PC-9 (cell line): ENCODE measurements at regions not wholly inside any gene's neighbourhood (a gene's known extent, or its start where the extent isn't known, plus 50 kb on each side); places are given as distances from the start of the nearest gene placed in this dataset.
"Not testable (repeated sequence)": the region's sequence is repeated elsewhere in the genome, so short reads cannot be mapped to it uniquely, and the experiment has no call there.

Source experiments
- EZH2 ChIP-seq: fragments of 200-600 bp; sonication (generic); IDR thresholded peaks from 2 replicates; pipeline ENCODE4 v1.8.0; 2017; ENCODE audit warnings: antibody characterized with exemption, low read depth
- TF ChIP-seq, protein P1 (sequence below): fragments of 200-600 bp; sonication (generic); conservative IDR thresholded peaks from 2 replicates; pipeline ENCODE4 v1.6.1; 2017; ENCODE audit warnings: mixed run types, antibody characterized with exemption, mild to moderate bottlenecking, moderate library complexity

DNA sequence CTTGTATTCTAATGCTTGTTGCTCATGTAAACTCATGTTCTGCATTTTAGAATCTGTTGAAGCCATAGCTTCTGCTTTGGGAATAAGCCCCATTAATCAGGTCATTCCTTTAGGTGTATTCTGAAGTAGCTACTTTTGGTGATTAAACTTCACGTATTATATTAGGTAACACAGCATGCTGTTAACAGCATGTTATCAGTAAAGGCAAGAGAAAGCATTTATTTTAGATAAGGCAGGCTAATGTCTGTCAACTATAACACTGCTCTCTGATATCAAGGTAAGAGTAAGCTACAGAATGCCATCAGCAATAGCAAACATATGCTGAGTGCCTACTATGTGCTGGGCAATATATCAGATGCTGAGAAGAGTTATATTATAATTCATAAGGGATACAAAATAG lies 726.4 kb downstream of the TTLL7 start:
- TF ChIP-seq, protein P1, sequence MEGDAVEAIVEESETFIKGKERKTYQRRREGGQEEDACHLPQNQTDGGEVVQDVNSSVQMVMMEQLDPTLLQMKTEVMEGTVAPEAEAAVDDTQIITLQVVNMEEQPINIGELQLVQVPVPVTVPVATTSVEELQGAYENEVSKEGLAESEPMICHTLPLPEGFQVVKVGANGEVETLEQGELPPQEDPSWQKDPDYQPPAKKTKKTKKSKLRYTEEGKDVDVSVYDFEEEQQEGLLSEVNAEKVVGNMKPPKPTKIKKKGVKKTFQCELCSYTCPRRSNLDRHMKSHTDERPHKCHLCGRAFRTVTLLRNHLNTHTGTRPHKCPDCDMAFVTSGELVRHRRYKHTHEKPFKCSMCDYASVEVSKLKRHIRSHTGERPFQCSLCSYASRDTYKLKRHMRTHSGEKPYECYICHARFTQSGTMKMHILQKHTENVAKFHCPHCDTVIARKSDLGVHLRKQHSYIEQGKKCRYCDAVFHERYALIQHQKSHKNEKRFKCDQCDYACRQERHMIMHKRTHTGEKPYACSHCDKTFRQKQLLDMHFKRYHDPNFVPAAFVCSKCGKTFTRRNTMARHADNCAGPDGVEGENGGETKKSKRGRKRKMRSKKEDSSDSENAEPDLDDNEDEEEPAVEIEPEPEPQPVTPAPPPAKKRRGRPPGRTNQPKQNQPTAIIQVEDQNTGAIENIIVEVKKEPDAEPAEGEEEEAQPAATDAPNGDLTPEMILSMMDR: not testable (repeated sequence)
- not testable (repeated sequence) for TF ChIP-seq EZH2
